IMR-90 (cell line): ENCODE measurements at regions not wholly inside any gene's neighbourhood (a gene's known extent, or its start where the extent isn't known, plus 50 kb on each side); places are given as distances from the start of the nearest gene placed in this dataset.

Experiments
- ATAC-seq: fragments of 200-7000 bp; cut with Tn5 transposase; 2 replicates; pipeline ENCODE4 v1.9.1; 2020; ENCODE audit warnings: low read depth, mild to moderate bottlenecking, moderate library complexity
- BruUV-seq: library from RNA; stranded (reverse); fragments of 400-500 nt; replicated peaks from 2 replicates; lab custom pipeline; 2021; lab: Mats Ljungman, UMichigan
- CTCF ChIA-PET: fragments of 300-600 bp; formaldehyde crosslinking; extraction: SDS; loops from one replicate; lab custom pipeline; 2021; ENCODE audit warnings: antibody characterized with exemption; lab: Yijun Ruan, JAX
- POLR2A ChIA-PET: fragments of 300-600 bp; sonication (Branson Sonifier 250); formaldehyde crosslinking; loops from one replicate; lab custom pipeline; 2022; ENCODE audit warnings: antibody characterized with exemption; ENCODE audit not compliant: unreplicated experiment; lab: Charles Lee
- DNase-seq: peaks from one replicate; pipeline ENCODE4 v3.0.0; 2013
- H2AFZ ChIP-seq: replicated peaks from 2 replicates; pipeline ENCODE3; 2013; ENCODE audit warnings: low read length, mild to moderate bottlenecking; ENCODE audit not compliant: poor library complexity
- H2AK5ac ChIP-seq: 2 replicates; pipeline ENCODE4 v1.6.1; 2013; ENCODE audit warnings: low read depth, low read length, inconsistent platforms
- H2AK9ac ChIP-seq: replicated peaks from 2 replicates; pipeline ENCODE3; 2013; ENCODE audit warnings: mild to moderate bottlenecking, low read depth, low read length, moderate library complexity; ENCODE audit not compliant: poor library complexity
- H2BK120ac ChIP-seq: 2 replicates; pipeline ENCODE4 v1.6.1; 2013; ENCODE audit warnings: low read depth, low read length, inconsistent platforms
- H2BK15ac ChIP-seq: 3 replicates; pipeline ENCODE4 v1.6.1; 2013; ENCODE audit warnings: low read depth, low read length, inconsistent platforms
- H2BK20ac ChIP-seq: 2 replicates; pipeline ENCODE4 v1.6.1; 2013; ENCODE audit warnings: low read depth, mild to moderate bottlenecking, inconsistent platforms, low read length, moderate library complexity
- H2BK5ac ChIP-seq: 2 replicates; pipeline ENCODE4 v1.6.1; 2013; ENCODE audit warnings: mild to moderate bottlenecking, low read depth, low read length, inconsistent platforms; ENCODE audit not compliant: poor library complexity, severe bottlenecking
- H3K14ac ChIP-seq: replicated peaks from 2 replicates; pipeline ENCODE4 v1.6.1; 2013; ENCODE audit warnings: low read depth, low read length, inconsistent platforms
- H3K18ac ChIP-seq: 2 replicates; pipeline ENCODE4 v1.6.1; 2013; ENCODE audit warnings: low read depth, low read length, control low read depth
- H3K23ac ChIP-seq: 2 replicates; pipeline ENCODE4 v1.6.1; 2013; ENCODE audit warnings: low read depth, low read length, inconsistent platforms
- H3K27ac ChIP-seq: 2 replicates; pipeline ENCODE4 v1.5.1; 2013; ENCODE audit warnings: mild to moderate bottlenecking, control low read depth, low read length; ENCODE audit not compliant: insufficient read depth
- H3K27me3 ChIP-seq: 2 replicates; pipeline ENCODE4 v1.6.1; 2013; ENCODE audit warnings: low read length; ENCODE audit not compliant: control insufficient read depth, insufficient read depth
- H3K36me3 ChIP-seq: 2 replicates; pipeline ENCODE4 v1.6.1; 2013; ENCODE audit warnings: low read length, mixed read lengths; ENCODE audit not compliant: control insufficient read depth, insufficient read depth
- H3K4ac ChIP-seq: 2 replicates; pipeline ENCODE4 v1.6.1; 2013; ENCODE audit warnings: low read depth, low read length, inconsistent platforms
- H3K4me1 ChIP-seq: 2 replicates; pipeline ENCODE4 v1.6.1; 2013; ENCODE audit warnings: low read length, mixed read lengths; ENCODE audit not compliant: control insufficient read depth, insufficient read depth
- H3K4me2 ChIP-seq: 2 replicates; pipeline ENCODE4 v1.6.1; 2013; ENCODE audit warnings: low read depth, mild to moderate bottlenecking, control low read depth, low read length, moderate library complexity
- H3K4me3 ChIP-seq: 2 replicates; pipeline ENCODE4 v1.5.1; 2013; ENCODE audit warnings: low read depth, mild to moderate bottlenecking, control low read depth, low read length, moderate library complexity; ENCODE audit not compliant: insufficient read depth
- H3K56ac ChIP-seq: 2 replicates; pipeline ENCODE4 v1.6.1; 2013; ENCODE audit warnings: low read length, inconsistent platforms; ENCODE audit not compliant: insufficient read depth; ENCODE audit errors: extremely low read depth
- H3K79me1 ChIP-seq, 2 experiments: 2 replicates each; pipeline ENCODE4 v1.6.1; 2013; ENCODE audit warnings: low read length in 2 of 2, inconsistent platforms in 1 of 2, low read depth in 1 of 2
- H3K9ac ChIP-seq: 2 replicates; pipeline ENCODE4 v1.6.1; 2013; ENCODE audit warnings: low read depth, low read length, control low read depth
- H3K9me1 ChIP-seq: 2 replicates; pipeline ENCODE4 v1.6.1; 2013; ENCODE audit warnings: low read length, inconsistent platforms; ENCODE audit not compliant: insufficient read depth
- H3K9me3 ChIP-seq: 2 replicates; pipeline ENCODE4 v1.6.1; 2013; ENCODE audit warnings: low read length; ENCODE audit not compliant: control insufficient read depth, insufficient read depth
- H4K20me1 ChIP-seq: 2 replicates; pipeline ENCODE4 v1.6.1; 2013; ENCODE audit warnings: low read length, inconsistent platforms; ENCODE audit not compliant: insufficient read depth
- H4K5ac ChIP-seq: 2 replicates; pipeline ENCODE4 v1.6.1; 2013; ENCODE audit warnings: mild to moderate bottlenecking, low read depth, low read length, control low read depth
- H4K8ac ChIP-seq, 2 experiments: 2 replicates each; pipeline ENCODE4 v1.6.1; 2013; ENCODE audit warnings: low read depth in 2 of 2, low read length in 2 of 2, control low read depth in 1 of 2, inconsistent platforms in 1 of 2
- H4K91ac ChIP-seq: 2 replicates; pipeline ENCODE4 v1.6.1; 2013; ENCODE audit warnings: low read depth, low read length, inconsistent platforms; ENCODE audit not compliant: insufficient read depth
- CEBPB ChIP-seq: IDR thresholded peaks from 2 replicates; pipeline ENCODE4 v1.6.1; 2012; ENCODE audit warnings: low read depth, low read length, improper control_type of control experiment
- MXI1 ChIP-seq: IDR thresholded peaks from 2 replicates; pipeline ENCODE4 v1.6.1; 2012; ENCODE audit warnings: low read depth, mild to moderate bottlenecking, low read length, moderate library complexity, borderline replicate concordance
- NFE2L2 ChIP-seq: fragments of 150-350 bp; IDR thresholded peaks from 2 replicates; pipeline ENCODE4 v1.6.1; 2016; ENCODE audit warnings: low read depth, mild to moderate bottlenecking, low read length
- SMC3 ChIP-seq: fragments of 150-350 bp; IDR thresholded peaks from 2 replicates; pipeline ENCODE4 v1.6.1; 2016; ENCODE audit warnings: low read depth, mild to moderate bottlenecking, antibody characterized with exemption, low read length, moderate library complexity
- WGBS, 2 experiments: methylation state at CpG; one replicate each; pipeline versions ENCODE4 v1.1.5 to v1.1.7; 2013; ENCODE audit warnings: missing lambda C conversion rate in 2 of 2; ENCODE audit not compliant: insufficient read length in 1 of 2; ENCODE audit errors: extremely low coverage in 2 of 2; 5-methylcytosine and 5-hydroxymethylcytosine counted together
- dilution Hi-C: fragments of 300-500 bp; cut with HindIII; formaldehyde crosslinking; loops from one replicate; pipeline ENCODE4 v1.14.3; 2018; ENCODE audit warnings: low sequenced_read_pairs; ENCODE audit not compliant: unreplicated experiment
- in situ Hi-C: fragments of 300-500 bp; cut with MboI; formaldehyde crosslinking; loops from 3 replicates; pipeline ENCODE4 v1.14.3; 2019; ENCODE audit warnings: low sequenced_read_pairs, inconsistent platforms, mixed read lengths
- intact Hi-C: fragments of 100-400 bp; cut with micrococcal nuclease; formaldehyde crosslinking; loops from 2 replicates; pipeline ENCODE4 v1.10.0; 2022
- TF ChIP-seq, protein P1 (sequence below): conservative IDR thresholded peaks from 2 replicates; pipeline ENCODE4 v1.5.1; 2012; ENCODE audit warnings: mild to moderate bottlenecking, low read depth, low read length, improper control_type of control experiment
- TF ChIP-seq, protein P2 (sequence below): fragments of 150-350 bp; IDR thresholded peaks from 2 replicates; pipeline ENCODE4 v1.6.1; 2017; ENCODE audit warnings: mild to moderate bottlenecking, antibody characterized with exemption, low read length, low read depth

DNA sequence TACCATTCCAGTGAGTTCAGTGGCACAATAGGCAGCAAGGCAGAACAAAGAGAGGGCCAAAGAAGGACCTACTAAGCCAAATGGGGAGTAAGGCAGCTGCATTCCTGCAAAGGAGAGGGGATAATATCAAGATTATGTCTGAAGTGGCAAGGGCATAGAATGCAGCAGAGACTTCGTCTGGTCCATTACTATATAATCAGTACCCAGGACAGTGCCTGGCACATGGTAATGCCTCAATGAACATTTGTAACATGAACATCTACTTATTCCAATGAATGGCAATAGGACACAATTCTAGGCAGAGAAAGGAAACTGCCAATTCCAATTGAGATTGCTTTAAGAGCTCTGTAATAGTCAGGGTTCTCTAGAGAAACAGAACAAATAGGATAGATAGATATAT is 82.1 kb upstream of the STAC start:
- Histone ChIP-seq H2AFZ (no peak overlapping the region), H3K18ac (no peak overlapping the region), H2BK120ac (no peak overlapping the region), H3K79me1 (no peaks in the 10 kb centered on the region), H2BK20ac (no peak overlapping the region), H3K4me3 (no peak overlapping the region), H3K23ac (no peak overlapping the region), H4K8ac (no peak overlapping the region), H3K14ac (no peak overlapping the region), H3K36me3 (no peaks in the 10 kb centered on the region), H3K4ac (no peak overlapping the region), H4K91ac (no peak overlapping the region), H4K5ac (no peak overlapping the region), H2BK15ac (no peak overlapping the region), H2AK5ac (no peak overlapping the region), H3K9ac (no peak overlapping the region), H4K20me1 (no peaks in the 10 kb centered on the region), H3K27me3 (no peaks in the 10 kb centered on the region), H2BK5ac (no peak overlapping the region), H3K9me3 (peaks cover 15% of the 10 kb centered on the region), H3K4me1 (no peaks in the 10 kb centered on the region), H3K4me2 (no peak overlapping the region), H2AK9ac (no peak overlapping the region), H3K27ac (no peak overlapping the region), H3K9me1 (no peaks in the 10 kb centered on the region), H3K56ac (no peak overlapping the region)
- ChIA-PET POLR2A (no interaction called here), CTCF (no interaction called here)
- TF ChIP-seq, protein P1, sequence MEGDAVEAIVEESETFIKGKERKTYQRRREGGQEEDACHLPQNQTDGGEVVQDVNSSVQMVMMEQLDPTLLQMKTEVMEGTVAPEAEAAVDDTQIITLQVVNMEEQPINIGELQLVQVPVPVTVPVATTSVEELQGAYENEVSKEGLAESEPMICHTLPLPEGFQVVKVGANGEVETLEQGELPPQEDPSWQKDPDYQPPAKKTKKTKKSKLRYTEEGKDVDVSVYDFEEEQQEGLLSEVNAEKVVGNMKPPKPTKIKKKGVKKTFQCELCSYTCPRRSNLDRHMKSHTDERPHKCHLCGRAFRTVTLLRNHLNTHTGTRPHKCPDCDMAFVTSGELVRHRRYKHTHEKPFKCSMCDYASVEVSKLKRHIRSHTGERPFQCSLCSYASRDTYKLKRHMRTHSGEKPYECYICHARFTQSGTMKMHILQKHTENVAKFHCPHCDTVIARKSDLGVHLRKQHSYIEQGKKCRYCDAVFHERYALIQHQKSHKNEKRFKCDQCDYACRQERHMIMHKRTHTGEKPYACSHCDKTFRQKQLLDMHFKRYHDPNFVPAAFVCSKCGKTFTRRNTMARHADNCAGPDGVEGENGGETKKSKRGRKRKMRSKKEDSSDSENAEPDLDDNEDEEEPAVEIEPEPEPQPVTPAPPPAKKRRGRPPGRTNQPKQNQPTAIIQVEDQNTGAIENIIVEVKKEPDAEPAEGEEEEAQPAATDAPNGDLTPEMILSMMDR = no peak
- TF ChIP-seq NFE2L2 (no peak), CEBPB (no peak), MXI1 (no peak), SMC3 (no peak)
- TF ChIP-seq, protein P2, sequence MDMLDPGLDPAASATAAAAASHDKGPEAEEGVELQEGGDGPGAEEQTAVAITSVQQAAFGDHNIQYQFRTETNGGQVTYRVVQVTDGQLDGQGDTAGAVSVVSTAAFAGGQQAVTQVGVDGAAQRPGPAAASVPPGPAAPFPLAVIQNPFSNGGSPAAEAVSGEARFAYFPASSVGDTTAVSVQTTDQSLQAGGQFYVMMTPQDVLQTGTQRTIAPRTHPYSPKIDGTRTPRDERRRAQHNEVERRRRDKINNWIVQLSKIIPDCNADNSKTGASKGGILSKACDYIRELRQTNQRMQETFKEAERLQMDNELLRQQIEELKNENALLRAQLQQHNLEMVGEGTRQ = no peak
- no TSS peak for BruUV-seq
- in situ Hi-C loops (no loop called here), intact Hi-C loops (no loop called here), dilution Hi-C loops (no loop called here)
- DNase-seq (no peak), ATAC-seq (no peak)
- no CpG with 5 or more reads among the region's 1 CpG for WGBS, 2 experiments
